ENCODE measurements at regions not wholly inside any gene's neighbourhood (a gene's known extent, or its start where the extent isn't known, plus 50 kb on each side); places are given as distances from the start of the nearest gene placed in this dataset.

DNA sequence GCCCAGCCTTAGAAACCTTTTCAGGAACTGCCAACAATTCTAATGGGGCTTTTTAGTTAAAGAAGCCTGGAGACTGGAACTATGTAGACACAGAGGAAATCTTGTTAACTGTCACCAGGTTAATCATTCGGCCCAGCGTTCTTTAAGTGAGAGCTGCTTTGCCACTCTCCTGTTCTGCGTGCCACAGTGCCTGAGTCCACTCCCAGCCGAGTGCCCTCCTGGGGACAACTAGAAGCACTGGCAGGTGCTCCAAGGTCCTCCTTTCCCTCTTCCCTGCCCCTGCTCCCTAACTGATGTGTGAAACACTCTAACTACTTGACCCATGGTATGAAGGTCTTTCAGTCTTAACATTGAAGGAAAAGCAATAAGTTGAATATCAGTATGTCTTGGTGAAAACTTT, 151.2 kb upstream of the TLL1 start:
- Histone ChIP-seq H3K27me3 (no peaks in the 10 kb centered on the region), H3K9me3 (no peaks in the 10 kb centered on the region), H3K4me3 (no peak overlapping the region), H3K4me1 (no peaks in the 10 kb centered on the region), H3K27ac (no peak overlapping the region), H3K36me3 (no peaks in the 10 kb centered on the region)
- no peak for DNase-seq
- TF ChIP-seq EP300 (IDR thresholded peaks at IDR 0.05; ENCODE audit: low read depth) (no peak), POLR2AphosphoS5 (IDR thresholded peaks at IDR 0.05) (no peak), CTCF (IDR thresholded peaks at IDR 0.05) (no peak), POLR2A (IDR thresholded peaks at IDR 0.05) (no peak)
- intact Hi-C loops (cut with DNase I; ENCODE audit: low total_unique reads), result no loop called here
- in situ Hi-C loops (cut with MboI; ENCODE audit: low pct_ligation_motif_present in 1 of 4, low pct_unique_long_range_greater_than_20kb in 1 of 4, low sequenced_read_pairs in 3 of 4), result no loop called here
- 60 to 77% methylated on average over 1 to 4 of the region's 4 CpGs for WGBS, 2 donors (ENCODE audit: low coverage in 1 of 2)

- no peaks in the 10 kb centered on the region for H3K4me1 ChIP-seq
- WGBS, 2 donors (ENCODE audit: low coverage in 1 of 2), result 77 to 84% methylated on average over 4 of the region's 4 CpGs
- H3K4me3 ChIP-seq, result no peak overlapping the region
- H3K36me3 ChIP-seq, result no peaks in the 10 kb centered on the region
- no peak overlapping the region for H3K27ac ChIP-seq
- no peaks in the 10 kb centered on the region for H3K9me3 ChIP-seq
- in situ Hi-C loops (cut with MboI; ENCODE audit: low pct_ligation_motif_present in 1 of 4, low pct_unique_long_range_greater_than_20kb in 1 of 4, low sequenced_read_pairs in 3 of 4) (no loop called here), intact Hi-C loops (cut with DNase I; ENCODE audit: low total_unique reads) (no loop called here)
- no peaks in the 10 kb centered on the region for H3K27me3 ChIP-seq
- TF ChIP-seq EP300 (IDR thresholded peaks at IDR 0.05; ENCODE audit: low read depth) (no peak), POLR2A (IDR thresholded peaks at IDR 0.05) (no peak), POLR2AphosphoS5 (IDR thresholded peaks at IDR 0.05) (no peak), CTCF (IDR thresholded peaks at IDR 0.05) (no peak)
- no peak for DNase-seq
These were observed 149.8 kb upstream of the TLL1 start for GRCh38 chr4:165723051-165723795.

DNA sequence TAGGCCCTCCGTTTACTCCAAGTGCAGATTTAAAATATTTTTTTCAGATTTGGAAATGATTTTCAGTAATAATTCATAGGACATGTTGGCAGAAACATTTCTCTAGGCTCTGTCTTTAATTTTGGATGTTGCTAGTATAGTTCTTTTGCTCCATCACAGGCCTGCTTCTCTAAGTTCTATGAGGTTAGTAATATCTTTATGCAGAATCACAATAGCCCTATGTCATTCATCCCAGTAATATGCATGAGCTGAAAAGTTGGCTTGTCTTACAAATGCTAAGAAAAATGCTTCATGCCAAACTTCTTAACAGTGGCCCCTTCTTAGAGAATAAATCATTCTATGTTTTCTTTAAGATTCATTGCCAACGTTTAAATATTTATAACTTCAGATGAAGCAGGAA, 148.3 kb upstream of the TLL1 start:
- Histone ChIP-seq H3K4me1 (no peaks in the 10 kb centered on the region), H3K9me3 (no peaks in the 10 kb centered on the region), H3K36me3 (no peaks in the 10 kb centered on the region), H3K4me3 (no peak overlapping the region), H3K27ac (no peak overlapping the region), H3K27me3 (no peaks in the 10 kb centered on the region)
- 58 to 60% methylated on average over 2 of the region's 2 CpGs for WGBS, 2 donors (ENCODE audit: low coverage in 1 of 2)
- TF ChIP-seq POLR2A (IDR thresholded peaks at IDR 0.05), result no peak
- TF ChIP-seq POLR2AphosphoS5 (IDR thresholded peaks at IDR 0.05), result no peak
- TF ChIP-seq EP300 (IDR thresholded peaks at IDR 0.05; ENCODE audit: low read depth), result no peak
- no peak for TF ChIP-seq CTCF (IDR thresholded peaks at IDR 0.05)
- intact Hi-C loops (cut with DNase I; ENCODE audit: low total_unique reads) (no loop called here), in situ Hi-C loops (cut with MboI; ENCODE audit: low pct_ligation_motif_present in 1 of 4, low pct_unique_long_range_greater_than_20kb in 1 of 4, low sequenced_read_pairs in 3 of 4) (no loop called here)
- no peak for DNase-seq

- in situ Hi-C loops (cut with MboI; ENCODE audit: low pct_ligation_motif_present in 1 of 4, low pct_unique_long_range_greater_than_20kb in 1 of 4, low sequenced_read_pairs in 3 of 4) (no loop called here), intact Hi-C loops (cut with DNase I; ENCODE audit: low total_unique reads) (no loop called here)
- Histone ChIP-seq H3K9me3 (no peaks in the 10 kb centered on the region), H3K4me1 (no peaks in the 10 kb centered on the region), H3K36me3 (no peaks in the 10 kb centered on the region), H3K27ac (no peak overlapping the region), H3K27me3 (no peaks in the 10 kb centered on the region), H3K4me3 (no peak overlapping the region)
- WGBS, 2 donors (ENCODE audit: low coverage in 1 of 2), result 50 to 76% methylated on average over 1 of the region's 1 CpG
- TF ChIP-seq EP300 (IDR thresholded peaks at IDR 0.05; ENCODE audit: low read depth) (no peak), POLR2AphosphoS5 (IDR thresholded peaks at IDR 0.05) (no peak), POLR2A (IDR thresholded peaks at IDR 0.05) (no peak), CTCF (IDR thresholded peaks at IDR 0.05) (no peak)
- DNase-seq, result no peak
These were observed 147.7 kb upstream of the TLL1 start for GRCh38 chr4:165725352-165725751.

Measured in transverse colon (tissue), 4 donors.